Mesendoderm (in vitro differentiated cells): ENCODE measurements at regions not wholly inside any gene's neighbourhood (a gene's known extent, or its start where the extent isn't known, plus 50 kb on each side); places are given as distances from the start of the nearest gene placed in this dataset.
A peak's percentile ranks its signal among the peaks of the same experiment; 100 is the strongest.

Experiments
- DNase-seq: peaks from one replicate; pipeline ENCODE4 v3.0.0; 2013
- H2AK5ac ChIP-seq: 2 replicates; pipeline ENCODE4 v1.6.1; 2013; ENCODE audit warnings: low read length, inconsistent platforms
- H2BK120ac ChIP-seq: 2 replicates; pipeline ENCODE4 v1.6.1; 2013; ENCODE audit warnings: low read depth, mild to moderate bottlenecking, low read length, moderate library complexity, mixed read lengths
- H2BK15ac ChIP-seq: replicated peaks from 2 replicates; pipeline ENCODE4 v1.6.1; 2013; ENCODE audit warnings: low read depth, mild to moderate bottlenecking, moderate library complexity
- H2BK5ac ChIP-seq: 2 replicates; pipeline ENCODE4 v1.6.1; 2013; ENCODE audit warnings: low read length, inconsistent platforms
- H3K18ac ChIP-seq: 2 replicates; pipeline ENCODE4 v1.6.1; 2013; ENCODE audit warnings: mild to moderate bottlenecking, low read length, mixed read lengths
- H3K23ac ChIP-seq: one replicate; pipeline ENCODE4 v1.6.1; 2013; ENCODE audit warnings: low read length
- H3K27ac ChIP-seq: 2 replicates; pipeline ENCODE4 v1.5.1; 2013; ENCODE audit warnings: low read depth, mild to moderate bottlenecking, inconsistent platforms, low read length, moderate library complexity
- H3K27me3 ChIP-seq: 2 replicates; pipeline ENCODE4 v1.6.1; 2013; ENCODE audit warnings: low read length, control low read depth, mild to moderate bottlenecking, inconsistent platforms; ENCODE audit not compliant: insufficient read depth, poor library complexity
- H3K36me3 ChIP-seq: 2 replicates; pipeline ENCODE4 v1.6.1; 2013; ENCODE audit warnings: low read length, inconsistent platforms; ENCODE audit not compliant: control insufficient read depth, insufficient read depth
- H3K4ac ChIP-seq: one replicate; pipeline ENCODE4 v1.6.1; 2013; ENCODE audit warnings: low read depth, mild to moderate bottlenecking, low read length, moderate library complexity
- H3K4me1 ChIP-seq: 2 replicates; pipeline ENCODE4 v1.6.1; 2013; ENCODE audit warnings: low read depth, low read length, inconsistent platforms; ENCODE audit not compliant: control insufficient read depth
- H3K4me2 ChIP-seq: 2 replicates; pipeline ENCODE4 v1.6.1; 2013; ENCODE audit warnings: low read length
- H3K4me3 ChIP-seq: 2 replicates; pipeline ENCODE4 v1.5.1; 2013; ENCODE audit warnings: mild to moderate bottlenecking, low read length
- H3K56ac ChIP-seq: one replicate; pipeline ENCODE4 v1.6.1; 2013; ENCODE audit warnings: low read length
- H3K79me1 ChIP-seq: 2 replicates; pipeline ENCODE4 v1.6.1; 2013; ENCODE audit warnings: low read length, inconsistent platforms
- H3K79me2 ChIP-seq: 2 replicates; pipeline ENCODE4 v1.6.1; 2013; ENCODE audit warnings: mild to moderate bottlenecking, low read length; ENCODE audit not compliant: control insufficient read depth, insufficient read depth
- H3K9ac ChIP-seq: 2 replicates; pipeline ENCODE4 v1.6.1; 2013; ENCODE audit warnings: low read length, inconsistent platforms
- H4K5ac ChIP-seq: one replicate; pipeline ENCODE4 v1.6.1; 2013; ENCODE audit warnings: low read length
- H4K8ac ChIP-seq: one replicate; pipeline ENCODE4 v1.6.1; 2013; ENCODE audit warnings: low read depth, mild to moderate bottlenecking, control low read depth, low read length, moderate library complexity
- whole genome bisulfite sequencing: extraction: QIAGEN DNeasy Blood & Tissue Kit; methylation state at CpG from one replicate; pipeline ENCODE4 v1.1.7; 2013; ENCODE audit warnings: low lambda C conversion rate, missing lambda C conversion rate; ENCODE audit not compliant: insufficient coverage; ENCODE audit errors: extremely low coverage; 5-methylcytosine and 5-hydroxymethylcytosine counted together

DNA sequence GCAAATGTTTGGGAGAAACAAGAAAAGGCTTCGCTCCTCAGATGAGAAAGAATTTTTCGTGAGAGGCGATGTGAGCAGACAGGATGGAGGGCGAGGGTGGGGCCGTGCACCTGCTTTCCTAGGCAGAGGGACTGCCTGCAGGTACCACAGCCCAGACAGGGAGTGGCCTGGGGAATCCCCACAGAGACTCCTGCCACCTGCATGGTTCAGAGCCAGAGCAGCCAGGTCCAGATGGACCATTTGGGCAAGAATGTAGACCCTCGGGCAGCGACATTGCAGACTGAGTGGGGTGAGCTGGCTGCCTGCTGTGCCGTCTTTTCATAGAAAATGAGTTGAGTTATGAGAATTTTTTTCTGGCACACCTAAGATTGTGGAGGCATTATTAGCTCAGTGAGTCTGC is 216.8 kb downstream of the SNX10 start:
- no peaks in the 10 kb centered on the region for H3K36me3 ChIP-seq
- no CpG with 5 or more reads among the region's 8 CpGs for WGBS
- no peak overlapping the region for H3K23ac ChIP-seq
- H3K79me1 ChIP-seq: no peaks in the 10 kb centered on the region
- DNase-seq: no peak
- no peak overlapping the region for H3K18ac ChIP-seq
- no peak overlapping the region for H2AK5ac ChIP-seq
- no peak overlapping the region for H2BK15ac ChIP-seq
- no peak overlapping the region for H4K5ac ChIP-seq
- H3K27me3 ChIP-seq: no peaks in the 10 kb centered on the region
- H2BK120ac ChIP-seq: no peak overlapping the region
- no peak overlapping the region for H4K8ac ChIP-seq
- no peak overlapping the region for H3K27ac ChIP-seq
- H2BK5ac ChIP-seq: no peak overlapping the region
- no peaks in the 10 kb centered on the region for H3K4me1 ChIP-seq
- no peak overlapping the region for H3K9ac ChIP-seq
- H3K4ac ChIP-seq: no peak overlapping the region
- H3K4me2 ChIP-seq: no peak overlapping the region
- H3K56ac ChIP-seq: no peak overlapping the region
- H3K79me2 ChIP-seq: no peaks in the 10 kb centered on the region
- H3K4me3 ChIP-seq: no peak overlapping the region

DNA sequence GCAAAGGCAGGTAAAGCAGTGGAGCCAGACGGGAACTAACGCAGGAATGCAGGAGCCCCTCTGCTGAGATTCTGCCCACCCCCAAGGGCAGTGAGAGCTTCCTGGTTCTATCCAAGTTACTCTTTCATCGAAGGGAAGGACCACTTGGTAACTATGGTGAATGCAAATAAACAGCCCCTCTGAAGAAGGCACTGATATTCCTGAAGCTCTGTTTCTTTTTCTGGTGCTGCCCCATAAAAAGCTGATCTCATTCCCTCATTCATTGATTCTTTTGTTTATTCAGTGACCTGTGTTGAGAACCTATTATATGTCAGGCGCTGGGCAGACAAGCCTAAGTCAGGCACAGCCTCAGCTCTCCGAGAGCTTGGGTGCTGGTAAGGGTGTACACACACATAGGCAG is 217.3 kb downstream of the SNX10 start:
- Histone ChIP-seq H3K4ac (no peak overlapping the region), H4K5ac (no peak overlapping the region), H3K4me2 (no peak overlapping the region), H4K8ac (no peak overlapping the region), H3K4me1 (no peaks in the 10 kb centered on the region), H3K18ac (no peak overlapping the region), H2BK5ac (no peak overlapping the region), H3K27ac (no peak overlapping the region), H3K36me3 (no peaks in the 10 kb centered on the region), H2AK5ac (no peak overlapping the region), H3K9ac (no peak overlapping the region), H3K79me2 (no peaks in the 10 kb centered on the region), H2BK15ac (no peak overlapping the region), H3K27me3 (no peaks in the 10 kb centered on the region), H3K79me1 (no peaks in the 10 kb centered on the region), H3K56ac (no peak overlapping the region), H2BK120ac (no peak overlapping the region), H3K4me3 (no peak overlapping the region), H3K23ac (no peak overlapping the region)
- peak; percentile 42 for DNase-seq
- no CpG with 5 or more reads among the region's 5 CpGs for WGBS

DNA sequence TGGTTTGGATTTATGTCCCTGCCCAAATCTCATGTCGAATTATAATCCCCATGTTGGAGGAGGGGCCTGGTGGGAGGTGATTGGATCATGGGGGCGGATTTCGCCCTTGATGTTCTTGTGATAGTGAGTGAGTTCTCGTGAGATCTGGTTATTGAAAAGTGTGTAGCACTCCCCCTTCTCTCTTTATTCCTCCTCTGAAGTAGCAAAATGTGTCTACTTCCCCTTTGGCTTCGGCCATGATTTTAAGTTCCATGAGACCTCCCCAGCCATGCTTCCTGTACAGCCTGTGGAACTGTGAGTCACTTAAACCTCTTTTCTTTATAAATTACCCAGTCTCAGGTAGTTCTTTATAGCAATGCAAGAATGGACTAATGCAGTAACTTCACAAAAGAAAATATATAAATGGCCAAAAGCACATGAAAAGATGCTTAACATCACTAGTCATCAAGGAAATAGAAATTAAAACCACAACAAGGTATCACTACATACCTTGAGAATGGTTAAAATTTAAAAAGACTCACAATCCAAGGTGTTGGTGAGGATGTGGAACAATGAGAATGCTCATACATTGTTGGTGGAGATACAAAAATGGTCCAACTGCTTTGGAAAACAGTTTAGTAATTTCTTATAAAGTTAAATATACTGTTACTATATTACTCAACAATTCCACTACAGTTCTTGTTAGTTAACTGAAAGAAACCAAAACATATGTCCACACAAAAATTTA is 218.7 kb downstream of the SNX10 start:
- Histone ChIP-seq H3K56ac (no peak overlapping the region), H3K4me3 (no peak overlapping the region), H3K23ac (no peak overlapping the region), H3K4me1 (no peaks in the 10 kb centered on the region), H3K27ac (no peak overlapping the region), H3K9ac (no peak overlapping the region), H2BK120ac (no peak overlapping the region), H3K27me3 (no peaks in the 10 kb centered on the region), H4K5ac (no peak overlapping the region), H2BK15ac (no peak overlapping the region), H3K4me2 (no peak overlapping the region), H3K4ac (no peak overlapping the region), H2AK5ac (no peak overlapping the region), H3K36me3 (no peaks in the 10 kb centered on the region), H2BK5ac (no peak overlapping the region), H4K8ac (no peak overlapping the region), H3K79me2 (no peaks in the 10 kb centered on the region), H3K79me1 (no peaks in the 10 kb centered on the region), H3K18ac (no peak overlapping the region)
- WGBS: no CpG with 5 or more reads among the region's 5 CpGs
- no peak for DNase-seq

DNA sequence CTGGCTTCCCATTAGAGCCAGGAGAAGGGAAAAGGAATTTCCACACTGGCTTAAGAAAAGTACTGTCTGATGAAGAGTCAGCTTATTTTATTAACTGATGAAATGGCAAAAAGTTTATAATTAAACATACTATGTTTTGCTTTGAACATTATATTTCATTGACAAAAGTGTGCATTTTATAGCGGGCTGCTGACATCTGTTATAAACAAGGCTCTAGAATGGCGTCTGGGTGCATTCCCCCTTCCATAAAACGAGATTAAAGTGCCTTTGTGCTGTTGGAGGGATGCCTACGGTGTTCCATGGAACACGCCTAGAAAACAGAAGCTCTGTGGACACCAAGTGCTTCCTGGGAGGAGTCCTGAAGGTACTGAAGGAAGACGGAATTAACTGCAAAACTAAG is 220.2 kb downstream of the SNX10 start:
- H2BK120ac ChIP-seq: no peak overlapping the region
- no peak overlapping the region for H3K18ac ChIP-seq
- H3K79me2 ChIP-seq: no peaks in the 10 kb centered on the region
- H3K36me3 ChIP-seq: no peaks in the 10 kb centered on the region
- DNase-seq: no peak
- H3K4ac ChIP-seq: no peak overlapping the region
- no peaks in the 10 kb centered on the region for H3K27me3 ChIP-seq
- no peak overlapping the region for H3K27ac ChIP-seq
- H4K5ac ChIP-seq: no peak overlapping the region
- H3K79me1 ChIP-seq: no peaks in the 10 kb centered on the region
- H2BK15ac ChIP-seq: no peak overlapping the region
- no peaks in the 10 kb centered on the region for H3K4me1 ChIP-seq
- H3K4me2 ChIP-seq: no peak overlapping the region
- H2AK5ac ChIP-seq: no peak overlapping the region
- no peak overlapping the region for H2BK5ac ChIP-seq
- H3K4me3 ChIP-seq: no peak overlapping the region
- no peak overlapping the region for H3K9ac ChIP-seq
- H4K8ac ChIP-seq: no peak overlapping the region
- H3K23ac ChIP-seq: no peak overlapping the region
- H3K56ac ChIP-seq: no peak overlapping the region
- WGBS: no CpG with 5 or more reads among the region's 6 CpGs

DNA sequence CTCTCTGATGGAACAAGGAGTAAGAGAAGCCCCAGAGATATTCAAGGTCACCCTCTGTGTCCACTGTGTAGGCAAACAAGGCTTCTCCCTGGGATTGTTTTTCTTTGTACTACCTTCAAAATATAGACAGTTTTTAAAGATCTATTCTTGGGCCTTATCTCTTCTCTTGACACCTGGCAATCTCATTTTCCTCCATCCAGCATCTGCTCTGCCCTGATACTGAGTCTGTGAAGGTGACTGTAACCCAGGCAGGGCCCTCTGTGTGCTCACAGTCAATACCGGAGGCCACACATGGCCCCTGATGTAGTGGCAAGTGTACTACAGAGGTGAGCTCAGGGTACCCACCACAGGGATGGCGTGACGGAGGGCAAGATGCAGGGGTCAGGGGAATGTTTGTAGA is 221.1 kb downstream of the SNX10 start:
- H4K5ac ChIP-seq: no peak overlapping the region
- H3K23ac ChIP-seq: no peak overlapping the region
- no peak overlapping the region for H3K18ac ChIP-seq
- no peaks in the 10 kb centered on the region for H3K36me3 ChIP-seq
- DNase-seq: no peak
- H3K4me2 ChIP-seq: no peak overlapping the region
- no CpG with 5 or more reads among the region's 3 CpGs for WGBS
- H3K4me3 ChIP-seq: no peak overlapping the region
- no peaks in the 10 kb centered on the region for H3K27me3 ChIP-seq
- H3K79me2 ChIP-seq: no peaks in the 10 kb centered on the region
- H4K8ac ChIP-seq: no peak overlapping the region
- H3K79me1 ChIP-seq: no peaks in the 10 kb centered on the region
- no peak overlapping the region for H2BK120ac ChIP-seq
- H2BK15ac ChIP-seq: no peak overlapping the region
- no peak overlapping the region for H3K9ac ChIP-seq
- H3K4me1 ChIP-seq: no peaks in the 10 kb centered on the region
- no peak overlapping the region for H3K4ac ChIP-seq
- H2AK5ac ChIP-seq: no peak overlapping the region
- H3K56ac ChIP-seq: no peak overlapping the region
- no peak overlapping the region for H2BK5ac ChIP-seq
- H3K27ac ChIP-seq: no peak overlapping the region

DNA sequence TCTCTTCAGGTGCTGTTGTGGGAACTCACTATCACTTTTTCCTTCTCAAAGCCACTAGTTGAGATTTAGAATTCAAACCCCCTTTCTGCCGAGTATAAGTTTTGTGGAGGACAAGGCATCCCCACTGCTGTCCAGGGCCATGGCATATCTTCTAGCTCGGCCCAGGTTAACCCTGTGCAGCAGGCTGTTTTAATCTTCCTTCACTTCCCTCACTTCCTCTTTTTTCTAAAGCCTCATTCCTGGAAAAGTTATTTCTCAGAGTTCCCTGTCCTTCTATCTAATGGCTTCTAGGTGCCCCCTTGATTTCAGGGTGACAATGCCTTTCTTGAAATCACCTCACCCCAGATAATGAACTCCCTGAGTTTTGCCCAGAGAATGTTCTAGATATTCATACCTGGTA is 222.3 kb downstream of the SNX10 start:
- Histone ChIP-seq H2BK120ac (no peak overlapping the region), H3K4ac (no peak overlapping the region), H3K27ac (no peak overlapping the region), H3K4me2 (no peak overlapping the region), H3K4me3 (no peak overlapping the region), H3K79me1 (no peaks in the 10 kb centered on the region), H3K23ac (no peak overlapping the region), H3K27me3 (no peaks in the 10 kb centered on the region), H2BK15ac (no peak overlapping the region), H3K18ac (no peak overlapping the region), H3K9ac (no peak overlapping the region), H4K5ac (no peak overlapping the region), H3K4me1 (no peaks in the 10 kb centered on the region), H3K79me2 (no peaks in the 10 kb centered on the region), H4K8ac (no peak overlapping the region), H2BK5ac (no peak overlapping the region), H2AK5ac (no peak overlapping the region), H3K56ac (no peak overlapping the region), H3K36me3 (no peaks in the 10 kb centered on the region)
- no peak for DNase-seq
- WGBS: no CpG with 5 or more reads among the region's 2 CpGs
